Endothelial cell of umbilical vein (primary cell): ENCODE measurements at regions not wholly inside any gene's neighbourhood (a gene's known extent, or its start where the extent isn't known, plus 50 kb on each side); places are given as distances from the start of the nearest gene placed in this dataset.

ENCODE experiments used
- BruUV-seq: library from RNA; stranded (reverse); fragments of 400-500 nt; replicated peaks from 2 replicates; lab custom pipeline; 2021; lab: Mats Ljungman, UMichigan
- CTCF ChIA-PET: fragments of 300-600, 350-600 bp; sonication (Branson Sonifier 250); formaldehyde crosslinking; loops from one replicate; lab custom pipeline; 2021; ENCODE audit warnings: antibody characterized with exemption, inconsistent platforms; lab: Charles Lee
- POLR2A ChIA-PET: fragments of 300-600, 350-600 bp; sonication (Branson Sonifier 250); formaldehyde crosslinking; loops from one replicate; lab custom pipeline; 2021; ENCODE audit warnings: antibody characterized with exemption, inconsistent platforms; lab: Charles Lee
- DNase-seq: peaks from one replicate; pipeline ENCODE4 v3.0.0-alpha.2; 2011; ENCODE audit warnings: low read depth, low spot score
- FAIRE-seq: peaks from 2 replicates; lab custom pipeline; 2011; peaks lifted over from hg19 to GRCh38; lab: Jason Lieb, UNC
- H2AFZ ChIP-seq: 2 replicates; pipeline ENCODE4 v1.6.0; 2012; ENCODE audit warnings: low read depth, low read length, control low read depth, inconsistent platforms
- H3K27ac ChIP-seq: 2 replicates; pipeline ENCODE4 v1.5.1; 2011; ENCODE audit warnings: low read depth, mild to moderate bottlenecking, control low read depth, low read length, moderate library complexity; ENCODE audit not compliant: insufficient read depth
- H3K27me3 ChIP-seq, 2 experiments: 2 replicates each; pipeline versions ENCODE4 v1.6.0 to v1.6.1; 2011; ENCODE audit warnings: low read length in 2 of 2, mixed read lengths in 1 of 2; ENCODE audit not compliant: control insufficient read depth in 2 of 2, insufficient read depth in 2 of 2
- H3K36me3 ChIP-seq, 2 experiments: 2 replicates in 1 of 2; 3 replicates in 1 of 2; pipeline ENCODE4 v1.5.1; 2011; ENCODE audit warnings: low read length in 2 of 2, mild to moderate bottlenecking in 1 of 2, moderate library complexity in 1 of 2; ENCODE audit not compliant: control insufficient read depth in 2 of 2, insufficient read depth in 2 of 2; ENCODE audit errors: extremely low read depth in 1 of 2
- H3K4me1 ChIP-seq: 3 replicates; pipeline ENCODE4 v1.5.1; 2011; ENCODE audit warnings: mild to moderate bottlenecking, low read length; ENCODE audit not compliant: control insufficient read depth, insufficient read depth; ENCODE audit errors: extremely low read depth
- H3K4me2 ChIP-seq: 2 replicates; pipeline ENCODE4 v1.6.1; 2011; ENCODE audit warnings: low read length, control low read depth, mixed read lengths; ENCODE audit not compliant: insufficient read depth
- H3K4me3 ChIP-seq, 3 experiments: fragments of 200-600 bp in 1 of 3; sonication (generic), shearing (Covaris generic) in 1 of 3; replicated peaks in 1 of 3; 2 replicates each; pipeline ENCODE4 v1.5.1; 2011 to 2016; ENCODE audit warnings: control low read depth in 3 of 3, low read length in 3 of 3, mild to moderate bottlenecking in 2 of 3, inconsistent platforms in 1 of 3, low read depth in 1 of 3, moderate library complexity in 1 of 3; ENCODE audit not compliant: insufficient read depth in 1 of 3
- H3K79me2 ChIP-seq: 2 replicates; pipeline ENCODE4 v1.6.0; 2012; ENCODE audit warnings: low read length, inconsistent platforms; ENCODE audit not compliant: control insufficient read depth, insufficient read depth
- H3K9ac ChIP-seq: replicated peaks from 2 replicates; pipeline ENCODE3; 2011; ENCODE audit warnings: low read length, control low read depth; ENCODE audit not compliant: insufficient read depth; ENCODE audit errors: extremely low read depth
- H3K9me1 ChIP-seq: replicated peaks from 3 replicates; pipeline ENCODE4 v1.6.0; 2011; ENCODE audit warnings: mild to moderate bottlenecking, low read length; ENCODE audit not compliant: control insufficient read depth, insufficient read depth; ENCODE audit errors: extremely low read depth
- H3K9me3 ChIP-seq: replicated peaks from 2 replicates; pipeline ENCODE4 v1.5.1; 2012; ENCODE audit warnings: low read length, inconsistent platforms; ENCODE audit not compliant: control insufficient read depth, insufficient read depth
- H4K20me1 ChIP-seq: replicated peaks from 2 replicates; pipeline ENCODE3; 2011; ENCODE audit warnings: mild to moderate bottlenecking, low read length; ENCODE audit not compliant: control insufficient read depth, insufficient read depth; ENCODE audit errors: extremely low read depth
- CTCF ChIP-seq, 2 donors: IDR thresholded peaks; 1 replicate in 1 of 2; 2 replicates in 1 of 2; pipeline ENCODE4 v1.5.1; 2011; ENCODE audit warnings: low read length in 2 of 2, mild to moderate bottlenecking in 2 of 2, moderate library complexity in 2 of 2, control low read depth in 1 of 2, inconsistent platforms in 1 of 2, low read depth in 1 of 2; ENCODE audit not compliant: insufficient read depth in 1 of 2; ENCODE audit errors: extremely low read depth in 1 of 2
- EZH2 ChIP-seq: IDR thresholded peaks from 2 replicates; pipeline ENCODE4 v1.6.1; 2012; ENCODE audit warnings: borderline replicate concordance, low read depth, mild to moderate bottlenecking, moderate library complexity, low read length, inconsistent platforms; ENCODE audit not compliant: severe bottlenecking
- FOS ChIP-seq: IDR thresholded peaks from 2 replicates; pipeline ENCODE4 v1.6.1; 2011; ENCODE audit warnings: mild to moderate bottlenecking, low read length, moderate library complexity, borderline replicate concordance; ENCODE audit not compliant: insufficient read depth
- GATA2 ChIP-seq: IDR thresholded peaks from 2 replicates; pipeline ENCODE4 v1.7.0; 2011; ENCODE audit warnings: low read depth, mild to moderate bottlenecking, moderate library complexity, mixed read lengths, low read length; ENCODE audit not compliant: insufficient read length, insufficient read depth
- JUN ChIP-seq: IDR thresholded peaks from 2 replicates; pipeline ENCODE4 v1.6.1; 2011; ENCODE audit warnings: borderline replicate concordance, low read depth; ENCODE audit not compliant: insufficient read length, insufficient read depth
- MAX ChIP-seq: IDR thresholded peaks from 2 replicates; pipeline ENCODE4 v1.6.1; 2011; ENCODE audit not compliant: insufficient read depth, insufficient read length
- MYC ChIP-seq: IDR thresholded peaks from one replicate; pipeline ENCODE4 v1.6.1; 2011; ENCODE audit warnings: mild to moderate bottlenecking, low read depth, low read length
- POLR2A ChIP-seq: IDR thresholded peaks from 2 replicates; pipeline ENCODE4 v1.6.1; 2012; ENCODE audit warnings: low read depth, mild to moderate bottlenecking, control low read depth, low read length
- POLR2AphosphoS5 ChIP-seq: IDR thresholded peaks from 2 replicates; pipeline ENCODE4 v1.6.1; 2012; ENCODE audit warnings: low read depth, mild to moderate bottlenecking, control low read depth, low read length, moderate library complexity; ENCODE audit not compliant: insufficient read depth
- dilution Hi-C: fragments of 300-500 bp; cut with MboI; formaldehyde crosslinking; loops from one replicate; pipeline ENCODE4 v1.15.0; 2019; ENCODE audit warnings: low sequenced_read_pairs; ENCODE audit not compliant: extremely low pct_ligation_motif_present
- intact Hi-C: fragments of 100-400 bp; cut with micrococcal nuclease; formaldehyde crosslinking; loops from one replicate; pipeline ENCODE4 v1.10.0; 2022

- ChIA-PET POLR2A (no interaction called here), CTCF (no interaction called here)
- Histone ChIP-seq H3K4me3 (no peak overlapping the region), H3K9me3 (no peaks in the 10 kb centered on the region), H4K20me1 (no peaks in the 10 kb centered on the region), H2AFZ (no peak overlapping the region), H3K9me1 (no peaks in the 10 kb centered on the region), H3K36me3 (no peaks in the 10 kb centered on the region), H3K27ac (no peak overlapping the region), H3K4me1 (no peaks in the 10 kb centered on the region), H3K79me2 (no peaks in the 10 kb centered on the region), H3K9ac (no peak overlapping the region), H3K27me3 (no peaks in the 10 kb centered on the region), H3K4me2 (no peak overlapping the region)
- intact Hi-C loops: no loop called here
- dilution Hi-C loops: no loop called here
- BruUV-seq: no TSS peak
- no peak for DNase-seq
- no peak for FAIRE-seq
- no peak for TF ChIP-seq GATA2
- no peak for TF ChIP-seq MAX
- no peak for TF ChIP-seq POLR2AphosphoS5
- no peak for TF ChIP-seq CTCF (IDR thresholded peaks at IDR 0.05; ENCODE audit: extremely low read depth in 1 of 2, insufficient read depth in 1 of 2, low read depth in 1 of 2, low read length in 2 of 2)
- TF ChIP-seq FOS: no peak
These were observed 84.9 kb upstream of the MRPS9 start for GRCh38 chr2:104952976-104953375.

- FAIRE-seq: no peak
- Histone ChIP-seq H3K9me1 (no peaks in the 10 kb centered on the region), H3K4me1 (no peaks in the 10 kb centered on the region), H3K36me3 (no peaks in the 10 kb centered on the region), H3K4me3 (no peak overlapping the region), H3K79me2 (no peaks in the 10 kb centered on the region), H3K9me3 (no peaks in the 10 kb centered on the region), H3K4me2 (no peak overlapping the region), H3K27ac (no peak overlapping the region), H2AFZ (no peak overlapping the region), H3K27me3 (no peaks in the 10 kb centered on the region), H3K9ac (no peak overlapping the region), H4K20me1 (no peaks in the 10 kb centered on the region)
- TF ChIP-seq FOS (no peak), POLR2A (no peak), JUN (no peak), MAX (no peak), POLR2AphosphoS5 (no peak), EZH2 (no peak), GATA2 (no peak), MYC (no peak), CTCF (IDR thresholded peaks at IDR 0.05; ENCODE audit: extremely low read depth in 1 of 2, insufficient read depth in 1 of 2, low read depth in 1 of 2, low read length in 2 of 2) (no peak)
- CTCF ChIA-PET: no interaction called here
- no peak for DNase-seq
- intact Hi-C loops (no loop called here), dilution Hi-C loops (no loop called here)
- POLR2A ChIA-PET: no interaction called here
- BruUV-seq: no TSS peak
These were observed 72.0 kb upstream of the MRPS9 start for GRCh38 chr2:104965900-104966299.
